ENCODE measurements at regions not wholly inside any gene's neighbourhood (a gene's known extent, or its start where the extent isn't known, plus 50 kb on each side); places are given as distances from the start of the nearest gene placed in this dataset.

GRCh38 chr2:163157891-163158496 lies 319.4 kb upstream of the KCNH7 start:
- TF ChIP-seq ZNF274 (IDR thresholded peaks at IDR 0.05; ENCODE audit: low read depth, low read length) (no peak), SUZ12 (IDR thresholded peaks at IDR 0.05; ENCODE audit: extremely low read depth, insufficient read depth, insufficient read length) (no peak)
